GM13977 (cell line): ENCODE measurements at regions not wholly inside any gene's neighbourhood (a gene's known extent, or its start where the extent isn't known, plus 50 kb on each side); places are given as distances from the start of the nearest gene placed in this dataset.

Experiments
- DNase-seq: peaks from one replicate; pipeline ENCODE4 v3.0.0; 2012; ENCODE audit warnings: low spot score
- in situ Hi-C: fragments of 300-500 bp; cut with MboI; formaldehyde crosslinking; loops from one replicate; pipeline ENCODE4 v1.12.0; 2022; ENCODE audit warnings: low sequenced_read_pairs, low pct_unique_long_range_greater_than_20kb, mixed read lengths, inconsistent platforms; ENCODE audit not compliant: unreplicated experiment
- TF ChIP-seq, protein P1 (sequence below): IDR thresholded peaks from 2 replicates; pipeline ENCODE4 v1.5.1; 2012; ENCODE audit warnings: mild to moderate bottlenecking, control low read depth; ENCODE audit not compliant: insufficient read depth; ENCODE audit errors: extremely low read depth, missing control alignments

DNA sequence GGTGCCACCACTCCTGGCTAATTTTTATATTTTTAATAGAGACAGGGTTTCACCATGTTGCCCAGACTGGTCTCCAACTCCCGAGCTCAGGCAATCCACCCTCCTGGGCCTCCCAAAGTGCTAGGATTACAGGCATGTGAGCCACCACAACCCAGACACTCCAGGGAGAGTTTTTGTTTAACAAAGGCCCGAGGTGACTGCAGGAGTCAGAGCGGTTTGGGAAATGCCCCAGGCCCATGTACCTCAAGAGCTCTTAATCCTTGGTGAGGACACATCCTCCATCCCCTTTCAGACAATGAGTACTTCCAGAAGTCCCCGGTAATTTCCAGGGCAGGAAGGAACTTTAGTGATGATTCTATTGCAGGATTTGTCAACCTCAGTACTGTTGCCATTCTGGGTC is 176.0 kb downstream of the ESRRB start:
- in situ Hi-C loops, result no loop called here

DNA sequence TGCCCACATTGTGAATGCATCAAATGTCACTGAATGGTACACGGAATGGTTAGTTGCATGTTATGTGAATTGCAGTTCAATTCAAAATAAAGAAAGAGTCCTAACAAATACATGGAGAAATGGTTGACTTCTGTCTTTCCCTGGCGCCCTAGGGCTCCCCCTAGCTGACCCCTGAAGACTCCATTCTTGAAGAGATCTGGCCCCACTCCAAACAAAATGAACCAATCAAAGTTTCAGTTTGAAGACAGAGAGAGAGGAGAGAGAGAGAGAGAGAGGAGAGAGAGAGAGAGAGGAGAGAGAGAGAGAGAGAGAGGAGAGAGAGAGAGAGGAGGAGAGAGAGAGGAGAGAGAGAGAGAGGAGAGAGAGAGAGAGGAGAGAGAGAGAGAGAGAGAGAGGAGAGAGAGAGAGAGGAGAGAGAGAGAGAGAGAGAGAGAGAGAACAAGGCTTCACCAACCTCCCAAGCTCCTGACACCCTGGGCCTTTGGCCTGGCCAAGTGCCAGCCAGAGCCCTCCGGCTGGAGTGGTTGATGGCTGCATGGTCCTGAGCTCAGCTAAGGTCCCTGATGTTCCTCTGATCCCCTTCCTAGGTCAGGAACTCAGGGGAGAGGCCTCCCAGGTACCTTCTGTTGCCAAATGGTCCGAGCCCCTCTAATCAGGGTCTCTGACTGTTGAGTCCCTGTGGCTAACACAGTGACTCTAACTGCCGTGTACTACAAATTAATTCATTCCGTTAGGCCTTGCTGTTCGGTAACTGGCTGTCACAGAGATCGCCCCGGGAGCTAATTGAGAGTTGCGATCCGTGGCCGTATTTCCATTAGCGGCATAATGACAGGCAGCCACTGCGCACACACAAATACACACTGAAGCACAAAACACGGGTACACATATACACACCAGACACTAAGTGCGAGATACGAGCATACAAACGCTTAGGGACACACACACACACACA is 188.8 kb downstream of the ESRRB start:
- in situ Hi-C loops, result no loop called here
- TF ChIP-seq, protein P1, sequence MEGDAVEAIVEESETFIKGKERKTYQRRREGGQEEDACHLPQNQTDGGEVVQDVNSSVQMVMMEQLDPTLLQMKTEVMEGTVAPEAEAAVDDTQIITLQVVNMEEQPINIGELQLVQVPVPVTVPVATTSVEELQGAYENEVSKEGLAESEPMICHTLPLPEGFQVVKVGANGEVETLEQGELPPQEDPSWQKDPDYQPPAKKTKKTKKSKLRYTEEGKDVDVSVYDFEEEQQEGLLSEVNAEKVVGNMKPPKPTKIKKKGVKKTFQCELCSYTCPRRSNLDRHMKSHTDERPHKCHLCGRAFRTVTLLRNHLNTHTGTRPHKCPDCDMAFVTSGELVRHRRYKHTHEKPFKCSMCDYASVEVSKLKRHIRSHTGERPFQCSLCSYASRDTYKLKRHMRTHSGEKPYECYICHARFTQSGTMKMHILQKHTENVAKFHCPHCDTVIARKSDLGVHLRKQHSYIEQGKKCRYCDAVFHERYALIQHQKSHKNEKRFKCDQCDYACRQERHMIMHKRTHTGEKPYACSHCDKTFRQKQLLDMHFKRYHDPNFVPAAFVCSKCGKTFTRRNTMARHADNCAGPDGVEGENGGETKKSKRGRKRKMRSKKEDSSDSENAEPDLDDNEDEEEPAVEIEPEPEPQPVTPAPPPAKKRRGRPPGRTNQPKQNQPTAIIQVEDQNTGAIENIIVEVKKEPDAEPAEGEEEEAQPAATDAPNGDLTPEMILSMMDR, result no peak
- DNase-seq, result no peak

More for the DNA sequence above, 176.0 kb downstream of the ESRRB start:
- DNase-seq, result no peak
- TF ChIP-seq, protein P1, result no peak

DNA sequence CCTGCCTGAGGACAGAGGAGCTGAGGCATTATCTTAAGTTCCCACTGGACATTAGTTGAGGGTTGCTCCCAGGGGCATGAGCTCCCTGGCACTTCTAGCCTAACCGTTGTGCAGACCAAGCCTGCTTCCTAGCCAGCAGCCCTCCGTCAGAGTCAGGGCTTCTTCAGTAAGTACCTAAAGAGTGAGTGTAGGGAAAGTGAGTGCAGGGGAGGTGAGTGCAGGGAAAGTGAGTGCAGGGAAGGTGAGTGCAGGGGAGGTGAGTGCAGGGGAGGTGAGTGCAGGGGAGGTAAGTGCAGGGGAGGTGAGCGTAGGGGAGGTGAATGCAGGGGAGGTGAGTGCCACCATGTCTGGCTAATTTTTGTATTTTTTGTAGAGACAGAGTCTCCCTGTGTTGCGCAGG is 190.5 kb downstream of the ESRRB start:
- DNase-seq, result no peak
- TF ChIP-seq, protein P1, result no peak
- in situ Hi-C loops, result no loop called here

DNA sequence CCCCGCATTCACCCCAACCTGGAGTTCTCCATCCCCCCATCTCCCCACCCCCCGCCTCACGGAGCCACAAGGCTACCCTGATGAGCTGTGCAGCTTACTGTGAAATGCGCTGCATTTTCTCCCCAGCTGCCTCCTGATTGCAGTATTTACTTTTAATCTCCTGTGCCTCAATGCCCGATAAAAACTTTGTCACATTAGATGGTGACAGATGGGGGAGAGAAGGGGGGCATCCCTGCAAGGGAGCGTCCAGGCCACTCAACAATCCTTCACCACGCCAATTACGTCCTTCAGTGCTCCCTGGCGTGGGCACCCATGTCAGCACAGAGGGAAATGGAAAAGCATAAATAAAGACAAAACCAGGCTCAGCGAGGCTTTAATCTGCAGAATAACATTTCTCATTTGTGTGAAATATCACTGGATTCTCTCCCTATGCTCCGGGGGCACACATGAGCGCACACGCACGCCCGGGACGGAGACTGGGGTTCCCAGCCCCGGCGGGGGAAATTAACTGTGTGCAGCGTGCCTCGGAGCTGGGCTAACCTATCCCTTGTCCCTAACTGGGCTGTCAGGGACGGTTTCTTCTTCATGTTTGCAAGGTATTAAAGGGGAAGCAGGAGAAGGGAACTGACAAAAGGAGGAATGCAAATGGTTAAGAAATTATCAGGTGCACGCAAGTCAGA is 186.7 kb upstream of the VASH1 start:
- TF ChIP-seq, protein P1, result no peak
- DNase-seq, result no peak
- in situ Hi-C loops, result no loop called here

DNA sequence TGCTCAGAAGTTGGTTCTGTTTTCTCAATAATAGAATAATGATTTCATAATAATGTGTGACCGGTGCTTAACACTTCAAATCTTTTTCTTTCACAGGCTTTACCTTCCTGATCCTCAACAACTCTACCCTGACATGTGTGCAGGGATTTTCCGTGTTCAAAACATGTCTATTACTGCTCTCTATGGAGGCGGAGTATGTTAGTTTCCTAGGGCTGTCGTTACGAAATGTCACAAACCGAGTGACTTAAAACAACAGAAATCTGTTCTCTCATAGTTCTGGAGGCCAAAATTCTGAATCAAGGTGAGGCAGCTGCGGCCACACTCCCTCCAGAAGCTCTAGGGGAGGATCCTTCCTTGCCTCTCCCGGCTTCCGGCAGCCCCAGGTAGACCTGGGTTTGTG is 186.2 kb upstream of the VASH1 start:
- DNase-seq, result no peak
- in situ Hi-C loops, result no loop called here
- TF ChIP-seq, protein P1, result no peak

DNA sequence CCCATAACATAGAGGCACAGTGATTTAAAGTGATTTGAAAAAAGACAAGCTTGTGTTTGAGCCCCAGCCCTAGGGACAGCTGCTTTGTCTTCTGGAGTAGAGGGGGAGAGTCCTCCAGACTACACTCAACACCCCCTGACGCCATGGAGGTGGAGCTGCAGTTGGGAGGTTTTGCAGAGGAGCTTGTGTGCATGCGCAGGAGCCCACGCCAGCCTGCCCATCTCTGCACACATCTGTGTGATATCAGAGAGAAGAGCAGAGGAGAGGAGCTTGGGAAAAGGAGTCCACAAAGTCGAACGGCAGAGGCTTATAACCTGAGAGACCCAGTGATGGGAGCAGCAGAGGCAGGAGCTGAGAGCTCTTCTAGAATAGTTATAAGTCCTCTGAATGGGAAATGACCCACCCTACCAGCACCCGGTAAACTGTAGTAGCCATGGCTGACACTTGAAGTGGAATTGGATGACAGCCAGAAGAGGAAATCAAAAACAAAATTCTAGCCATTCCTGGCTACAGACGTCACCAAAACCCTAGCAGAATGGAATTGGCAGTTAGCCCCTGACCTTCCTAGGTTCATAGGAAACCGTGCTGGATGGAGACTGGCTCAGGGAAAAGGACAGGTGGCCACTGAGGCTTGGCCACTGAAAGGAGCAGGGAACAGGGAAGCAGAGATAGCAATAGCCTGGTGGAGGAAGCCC is 185.1 kb upstream of the VASH1 start:
- no peak for DNase-seq
- in situ Hi-C loops, result no loop called here
- TF ChIP-seq, protein P1, result no peak
